ENCODE measurements at regions not wholly inside any gene's neighbourhood (a gene's known extent, or its start where the extent isn't known, plus 50 kb on each side); places are given as distances from the start of the nearest gene placed in this dataset.

GRCh38 chr13:61954092-61954491, 538.4 kb upstream of the PCDH20 start:
- no peak for TF ChIP-seq POLR2A (IDR thresholded peaks at IDR 0.05)
- TF ChIP-seq CTCF (IDR thresholded peaks at IDR 0.05) = no peak
